HT-29 (cell line): ENCODE measurements at regions not wholly inside any gene's neighbourhood (a gene's known extent, or its start where the extent isn't known, plus 50 kb on each side); places are given as distances from the start of the nearest gene placed in this dataset.

Source experiments
- DNase-seq: peaks from one replicate; pipeline ENCODE4 v3.0.0-alpha.2; 2015; ENCODE audit warnings: low spot score

GRCh38 chr9:16092142-16093091, 539.6 kb downstream of the CCDC171 start:
- no peak for DNase-seq

- no peak for DNase-seq
These were observed 545.5 kb downstream of the CCDC171 start for GRCh38 chr9:16098306-16098705.

- DNase-seq = no peak
These were observed 547.1 kb downstream of the CCDC171 start for GRCh38 chr9:16099732-16100536.

DNA sequence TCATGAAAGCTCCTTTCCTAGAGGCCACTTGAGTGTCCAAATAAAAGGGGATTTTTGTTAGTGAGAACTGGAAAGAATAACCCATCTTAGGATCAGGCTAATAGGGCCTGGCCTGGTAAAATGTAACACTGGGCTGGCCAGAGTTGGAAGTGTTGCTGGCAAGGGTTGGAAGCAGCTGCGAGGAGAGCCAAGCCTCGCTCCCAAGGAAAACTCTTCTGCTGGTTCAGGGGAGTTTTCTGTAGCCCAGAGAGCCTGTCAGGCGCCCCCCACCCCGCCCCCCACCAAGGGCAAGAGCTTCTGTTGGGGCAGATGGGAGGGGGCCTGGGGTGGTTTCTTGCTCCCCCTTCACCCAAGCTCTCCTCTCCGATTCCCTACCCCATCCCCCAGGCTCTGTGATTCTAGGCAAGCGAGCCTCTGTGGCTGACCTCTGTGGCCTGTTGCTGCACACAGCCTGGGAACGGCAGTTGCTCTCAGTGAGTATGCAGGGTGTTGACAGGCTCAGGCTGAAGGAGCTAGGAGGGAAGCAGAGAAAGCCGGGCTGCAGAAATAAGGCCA, 547.8 kb downstream of the CCDC171 start:
- no peak for DNase-seq

- no peak for DNase-seq
These were observed 549.3 kb downstream of the CCDC171 start for GRCh38 chr9:16102154-16102553.

- no peak for DNase-seq
These were observed 551.0 kb downstream of the CCDC171 start for GRCh38 chr9:16103620-16104397.

GRCh38 chr9:16105168-16106020, 552.6 kb downstream of the CCDC171 start:
- DNase-seq = no peak

- DNase-seq = no peak
These were observed 553.3 kb downstream of the CCDC171 start for GRCh38 chr9:16106021-16106571.

DNA sequence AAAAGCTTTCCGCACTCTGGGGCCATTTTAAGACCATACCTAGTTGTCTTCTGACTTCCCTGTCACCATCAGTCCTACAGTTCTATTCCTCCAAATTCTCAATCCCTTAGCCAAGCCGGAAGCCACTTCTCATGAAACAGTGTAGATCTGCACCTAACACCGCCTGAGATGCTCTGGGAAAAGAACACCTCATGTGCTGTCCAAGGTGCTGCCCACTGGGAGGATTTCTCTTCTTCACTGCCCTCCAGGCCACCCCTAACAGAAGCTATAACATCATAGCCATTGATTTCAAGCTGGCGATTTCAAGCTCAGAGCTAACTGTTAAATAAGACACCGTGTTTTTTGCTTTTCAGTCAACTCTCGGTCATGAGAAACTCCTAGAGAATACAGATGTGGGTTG, 559.3 kb downstream of the CCDC171 start:
- DNase-seq = no peak

DNA sequence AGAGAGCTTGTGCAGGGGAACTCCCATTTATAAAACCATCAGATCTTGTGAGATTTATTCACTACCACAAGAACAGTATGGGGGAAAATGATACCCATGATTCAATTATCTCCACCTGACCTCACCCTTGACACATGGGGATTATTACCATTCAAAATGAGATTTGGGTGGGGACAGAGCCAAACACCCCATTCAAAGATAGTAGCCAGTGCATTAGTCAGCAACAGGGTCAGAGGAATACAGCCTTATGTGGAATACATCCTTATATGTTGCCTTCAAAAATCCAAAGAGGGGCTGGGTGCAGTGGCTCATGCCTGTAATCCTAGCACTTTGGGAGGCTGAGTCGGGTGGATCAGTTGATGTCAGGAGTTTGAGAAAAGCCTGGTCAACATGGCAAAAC, 563.2 kb downstream of the CCDC171 start:
- DNase-seq = no peak

- no peak for DNase-seq
These were observed 565.2 kb downstream of the CCDC171 start for GRCh38 chr9:16118043-16118442.

DNA sequence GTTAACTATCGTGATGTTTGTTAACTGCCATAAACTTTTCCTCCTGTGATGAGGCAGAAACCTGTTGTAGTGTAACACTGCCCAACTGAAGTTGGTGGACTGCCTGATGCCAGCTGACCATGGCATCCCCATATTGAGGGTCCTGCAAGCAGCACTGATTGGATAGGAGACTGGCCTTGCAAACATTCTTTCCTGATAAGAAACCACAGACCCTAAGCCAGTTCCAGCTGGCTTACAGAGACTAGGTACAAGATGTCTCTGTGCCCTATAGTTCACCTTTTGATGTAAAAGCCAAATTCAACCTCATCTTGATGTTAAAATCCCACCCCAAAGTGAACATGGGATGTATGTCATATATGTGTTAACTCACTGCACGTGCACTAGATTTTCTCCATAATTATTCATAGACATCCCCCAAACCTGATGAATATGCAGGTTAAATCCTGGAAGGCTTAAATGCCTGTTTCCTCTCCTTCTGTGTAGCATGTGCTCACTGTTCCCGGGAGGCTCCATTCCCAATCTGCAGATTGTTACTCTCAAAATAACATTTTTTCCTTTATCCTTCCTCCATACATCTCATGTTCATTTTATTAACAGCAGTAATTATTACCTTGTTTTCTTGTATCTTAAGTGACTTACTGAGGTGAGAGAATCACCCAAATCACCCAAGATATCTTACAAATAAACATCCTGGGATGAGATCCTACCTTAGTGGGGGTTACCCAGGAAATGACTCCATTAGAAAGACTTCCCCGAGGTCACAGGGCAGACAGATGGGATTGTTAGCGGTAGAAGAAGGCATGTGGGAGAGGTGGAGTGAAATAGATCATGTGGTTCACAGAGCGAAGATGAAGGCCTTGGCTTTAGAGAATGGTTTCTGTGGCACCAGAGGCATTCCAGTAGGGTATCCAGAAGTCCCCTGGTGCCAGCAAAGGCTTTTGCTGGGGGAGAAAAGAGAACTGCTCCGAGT, 566.7 kb downstream of the CCDC171 start:
- DNase-seq = no peak

DNA sequence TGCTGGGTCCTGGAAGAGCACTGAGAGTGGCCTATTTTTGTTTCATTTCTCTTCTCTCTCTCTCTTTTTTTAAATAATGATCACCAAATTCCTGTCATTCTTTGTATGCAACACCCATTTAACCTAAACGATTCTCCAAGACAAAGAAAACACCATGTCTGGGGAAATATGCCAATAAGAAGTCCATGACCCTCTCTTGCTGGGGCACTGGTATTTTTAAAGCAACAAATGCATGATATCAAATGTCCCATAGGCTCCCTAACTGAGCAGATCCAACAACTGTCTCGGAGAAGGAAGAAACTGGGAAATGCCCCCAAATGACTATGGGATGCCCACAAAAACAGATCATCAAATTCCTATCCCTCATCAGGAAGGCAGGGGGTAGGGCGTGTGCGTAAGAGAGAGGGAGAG, 567.4 kb downstream of the CCDC171 start:
- no peak for DNase-seq

DNA sequence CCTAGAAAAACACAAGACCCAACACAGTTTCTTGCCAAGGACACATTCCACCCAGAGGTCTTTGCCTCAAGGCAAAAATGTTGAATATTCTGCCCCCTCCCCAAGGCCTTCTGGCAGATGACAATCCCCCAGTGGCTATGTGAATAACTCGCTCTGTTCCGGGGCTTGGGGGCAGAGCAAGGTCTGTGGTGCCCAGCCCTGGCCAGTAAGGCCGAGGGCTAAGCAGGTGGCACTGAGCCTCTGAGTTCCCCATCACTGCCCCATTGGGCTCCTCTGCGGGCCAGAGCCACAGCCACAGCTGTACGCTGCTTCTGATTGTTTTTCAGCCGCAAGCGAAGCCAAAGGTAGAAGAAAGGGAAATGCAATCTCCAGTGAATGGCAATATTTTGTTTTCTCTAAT, 567.9 kb downstream of the CCDC171 start:
- no peak for DNase-seq

DNA sequence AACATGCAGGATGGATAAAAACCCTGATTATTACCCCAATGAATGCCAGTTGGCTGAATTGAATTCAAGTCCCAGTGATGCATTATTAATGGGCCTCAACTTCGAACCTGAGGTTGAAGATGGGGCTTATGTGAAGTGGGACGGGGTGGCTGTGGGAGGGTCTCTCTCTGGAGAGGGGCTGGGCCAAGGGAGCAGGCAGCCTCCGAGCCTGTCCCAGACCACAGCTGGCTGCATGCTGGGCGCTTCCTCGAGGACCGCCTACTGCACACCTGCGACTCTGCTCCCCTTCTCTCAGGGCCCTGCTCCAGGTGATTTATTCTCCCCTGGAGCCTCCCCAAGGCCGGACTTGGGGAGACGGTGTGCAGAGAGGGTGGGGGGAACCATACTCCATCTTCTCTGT, 568.3 kb downstream of the CCDC171 start:
- no peak for DNase-seq

GRCh38 chr9:16121601-16122286, 568.9 kb downstream of the CCDC171 start:
- DNase-seq = no peak

DNA sequence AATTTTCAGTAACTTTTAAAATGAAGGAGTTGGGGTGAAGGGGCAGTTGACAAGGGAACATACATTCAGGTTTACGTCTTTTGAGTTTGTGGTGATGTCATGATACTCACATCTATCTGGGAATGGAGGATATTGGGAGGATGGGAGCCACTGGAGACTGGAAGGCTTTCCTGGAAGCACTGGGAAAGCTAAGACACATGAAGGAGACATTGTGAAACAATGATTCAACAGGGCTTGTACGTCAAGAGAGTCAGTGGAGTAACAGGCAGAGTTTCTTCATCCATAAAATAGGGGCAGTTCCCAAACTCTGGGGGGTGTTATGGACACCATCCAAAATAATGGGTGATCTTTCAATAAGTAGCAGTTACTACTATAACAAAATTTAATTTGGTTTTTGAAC, 572.8 kb downstream of the CCDC171 start:
- no peak for DNase-seq

DNA sequence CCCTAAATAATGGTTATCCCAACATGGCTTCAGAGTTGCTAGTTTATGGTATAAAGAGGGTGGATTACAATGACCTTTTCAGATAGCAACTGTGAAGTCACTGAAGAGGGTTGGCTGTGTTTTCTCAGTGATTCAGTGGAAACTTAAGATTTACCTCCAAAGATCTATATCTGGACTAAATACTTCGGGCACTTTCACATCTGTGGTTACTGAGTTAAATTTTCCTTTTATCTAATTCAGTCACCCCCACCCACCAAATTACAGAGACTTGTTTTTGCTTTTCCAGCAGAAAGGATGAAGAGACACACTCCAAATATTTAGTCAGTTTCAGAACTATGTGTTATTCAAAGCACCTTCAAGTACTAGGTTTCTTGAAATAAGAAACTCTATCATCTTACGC, 573.2 kb downstream of the CCDC171 start:
- no peak for DNase-seq
